ACC112 (cell line): ENCODE measurements at regions not wholly inside any gene's neighbourhood (a gene's known extent, or its start where the extent isn't known, plus 50 kb on each side); places are given as distances from the start of the nearest gene placed in this dataset.

ENCODE experiments used
- H2AFZ ChIP-seq: fragments of 200-600 bp; sonication (generic); one replicate; pipeline ENCODE4 v1.6.0; 2017; ENCODE audit warnings: antibody characterized with exemption, low read length; ENCODE audit not compliant: unreplicated experiment
- H3K27ac ChIP-seq: fragments of 200-600 bp; sonication (generic); 2 replicates; pipeline ENCODE4 v1.5.1; 2014; ENCODE audit warnings: low read depth, mild to moderate bottlenecking, antibody characterized with exemption, low read length, moderate library complexity
- H3K27me3 ChIP-seq: fragments of 200-600 bp; sonication (generic); 2 replicates; pipeline ENCODE4 v1.6.1; 2014; ENCODE audit warnings: mild to moderate bottlenecking, antibody characterized with exemption, low read length, moderate library complexity, mixed read lengths; ENCODE audit not compliant: insufficient read depth
- H3K36me3 ChIP-seq: fragments of 200-600 bp; sonication (generic); 2 replicates; pipeline ENCODE4 v1.6.1; 2016; ENCODE audit warnings: mild to moderate bottlenecking, antibody characterized with exemption, low read length, moderate library complexity, mixed read lengths; ENCODE audit not compliant: insufficient read depth
- H3K4me1 ChIP-seq: fragments of 200-600 bp; sonication (generic); one replicate; pipeline ENCODE4 v1.6.1; 2016; ENCODE audit warnings: low read length, mixed read lengths; ENCODE audit not compliant: insufficient read depth, unreplicated experiment, control insufficient read depth
- H3K4me3 ChIP-seq: fragments of 200-600 bp; sonication (generic); 2 replicates; pipeline ENCODE4 v1.5.1; 2014; ENCODE audit warnings: mild to moderate bottlenecking, low read depth, low read length
- H3K79me2 ChIP-seq: fragments of 200-600 bp; sonication (generic); one replicate; pipeline ENCODE4 v1.6.0; 2016; ENCODE audit warnings: low read length; ENCODE audit not compliant: control insufficient read depth, unreplicated experiment, insufficient read depth

DNA sequence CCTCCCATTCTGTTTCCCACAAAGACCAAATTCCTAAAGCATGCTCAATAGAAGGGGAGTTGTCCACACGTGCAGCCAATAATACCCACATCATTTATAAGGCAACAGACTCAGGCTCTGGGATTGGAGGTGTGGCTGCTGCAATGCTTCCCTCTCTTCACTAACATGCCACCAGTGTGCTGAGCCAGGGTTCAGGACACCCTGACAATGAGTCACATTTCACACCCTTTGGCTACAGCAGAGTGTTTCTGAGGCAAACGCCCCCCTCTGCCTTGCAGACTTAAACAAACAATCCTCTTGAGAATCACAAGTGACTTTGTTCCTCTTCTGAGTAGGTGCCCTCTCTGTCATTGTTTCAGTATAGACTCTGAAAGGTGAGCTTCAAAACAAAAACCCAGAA, 189.3 kb upstream of the TLE4 start:
- Histone ChIP-seq H3K4me3 (no peak overlapping the region), H3K79me2 (no peaks in the 10 kb centered on the region), H2AFZ (no peak overlapping the region), H3K27ac (no peak overlapping the region), H3K27me3 (no peaks in the 10 kb centered on the region), H3K36me3 (no peaks in the 10 kb centered on the region), H3K4me1 (no peaks in the 10 kb centered on the region)

DNA sequence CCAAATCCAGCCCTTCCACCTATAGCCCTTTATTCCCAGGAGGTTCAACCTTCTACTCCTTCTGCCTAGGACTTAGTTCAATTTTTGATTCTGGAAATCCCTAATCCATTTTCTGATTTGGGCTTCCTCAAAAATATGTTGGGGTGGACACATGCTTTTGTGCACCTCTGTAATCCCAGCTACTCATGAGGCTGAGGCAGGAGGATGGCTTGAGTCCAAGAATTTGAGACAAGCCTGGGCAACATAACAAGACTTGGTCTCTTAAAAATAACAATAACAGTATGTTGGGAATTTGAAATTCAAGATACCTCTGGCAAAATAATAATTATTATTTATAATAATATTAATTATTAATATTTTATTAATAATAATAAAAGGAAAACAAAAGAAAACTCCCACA, 188.7 kb upstream of the TLE4 start:
- Histone ChIP-seq H3K4me1 (no peaks in the 10 kb centered on the region), H3K27me3 (no peaks in the 10 kb centered on the region)

DNA sequence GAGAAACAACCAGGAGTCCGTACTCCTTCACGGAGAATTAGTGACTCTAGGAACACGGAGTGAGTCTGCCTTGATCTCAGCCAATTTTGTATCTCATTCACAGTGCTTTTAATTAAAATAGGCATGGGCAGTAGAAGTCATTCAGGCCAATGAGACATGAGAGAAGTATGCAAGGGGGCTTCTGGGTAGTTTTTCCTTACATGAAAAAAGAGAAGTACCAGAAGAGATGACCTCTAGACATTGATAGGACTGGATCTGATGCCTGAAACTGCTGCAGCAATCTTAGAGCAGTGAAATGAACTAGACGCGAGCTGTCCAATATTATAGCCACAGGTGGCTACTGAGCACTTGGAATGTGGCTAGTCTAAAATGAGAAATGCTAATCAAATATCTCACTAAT, 187.7 kb upstream of the TLE4 start:
- no peaks in the 10 kb centered on the region for H3K79me2 ChIP-seq
- no peak overlapping the region for H2AFZ ChIP-seq
- no peak overlapping the region for H3K27ac ChIP-seq
- no peaks in the 10 kb centered on the region for H3K36me3 ChIP-seq
- H3K4me1 ChIP-seq = no peaks in the 10 kb centered on the region
- H3K4me3 ChIP-seq = no peak overlapping the region
- H3K27me3 ChIP-seq = no peaks in the 10 kb centered on the region

More for the DNA sequence above, 188.7 kb upstream of the TLE4 start:
- Histone ChIP-seq H3K27ac (no peak overlapping the region), H2AFZ (no peak overlapping the region), H3K4me3 (no peak overlapping the region), H3K79me2 (no peaks in the 10 kb centered on the region), H3K36me3 (no peaks in the 10 kb centered on the region)

DNA sequence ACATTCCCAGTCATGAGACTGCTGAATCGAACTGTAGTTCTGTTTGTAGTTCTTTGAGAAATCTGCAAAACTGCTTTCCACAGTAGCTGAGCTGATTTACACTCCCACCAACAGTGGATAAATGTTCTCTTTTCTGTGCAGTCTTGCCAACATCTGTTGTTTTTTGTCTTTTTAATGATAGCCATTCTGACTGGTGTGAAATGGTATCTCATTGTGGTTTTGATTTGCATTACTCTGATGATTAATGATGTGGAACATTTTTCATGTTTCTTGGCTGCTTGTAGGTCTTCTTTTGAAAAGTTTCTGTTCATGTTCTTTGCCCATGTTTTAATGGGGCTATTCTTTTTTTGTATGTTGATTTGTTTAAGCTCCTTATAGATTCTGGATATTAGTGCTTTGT, 187.3 kb upstream of the TLE4 start:
- Histone ChIP-seq H3K4me3 (no peak overlapping the region), H2AFZ (no peak overlapping the region), H3K36me3 (no peaks in the 10 kb centered on the region), H3K27ac (no peak overlapping the region), H3K79me2 (no peaks in the 10 kb centered on the region), H3K27me3 (0 out of 2 replicates have a peak, but pooled peaks cover 3% of the 10 kb centered on the region), H3K4me1 (no peaks in the 10 kb centered on the region)

DNA sequence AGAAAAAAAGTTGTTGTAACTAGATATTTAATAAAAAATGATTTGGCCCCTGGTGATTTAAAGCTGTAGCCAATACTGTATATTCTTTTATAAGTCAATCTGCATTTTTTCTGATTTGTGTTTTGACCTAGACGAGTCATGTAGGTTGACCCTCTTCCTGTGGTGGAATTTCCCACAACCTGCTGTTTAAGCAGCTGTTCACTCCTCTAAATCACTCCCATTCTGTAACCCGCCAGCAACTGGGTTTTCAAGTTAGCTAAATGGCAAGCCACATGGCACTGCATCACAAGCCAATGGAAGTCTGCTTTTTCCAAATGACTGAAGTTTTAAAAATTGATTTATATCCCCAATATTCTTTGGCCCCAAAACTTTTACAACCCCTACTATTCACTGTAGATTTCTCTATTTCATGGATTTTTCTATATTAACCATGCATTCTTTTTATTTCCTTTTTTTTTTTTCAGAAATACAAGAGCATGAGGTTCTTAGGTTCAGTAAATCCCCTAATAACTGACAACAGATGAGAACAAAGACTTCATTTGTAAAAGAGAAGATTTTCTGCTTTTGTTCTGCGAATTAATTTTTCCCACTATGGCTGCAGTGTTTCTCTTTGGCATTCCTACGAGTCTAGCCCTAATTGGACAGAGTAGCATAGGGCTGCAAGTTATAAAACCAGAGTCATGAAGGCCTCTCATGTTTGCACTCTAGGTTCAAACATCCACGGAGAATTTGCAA, 184.5 kb upstream of the TLE4 start:
- Histone ChIP-seq H2AFZ (no peak overlapping the region), H3K4me3 (no peak overlapping the region), H3K27ac (no peak overlapping the region), H3K79me2 (no peaks in the 10 kb centered on the region), H3K27me3 (0 out of 2 replicates have a peak, but pooled peaks cover 3% of the 10 kb centered on the region), H3K36me3 (no peaks in the 10 kb centered on the region), H3K4me1 (no peaks in the 10 kb centered on the region)

DNA sequence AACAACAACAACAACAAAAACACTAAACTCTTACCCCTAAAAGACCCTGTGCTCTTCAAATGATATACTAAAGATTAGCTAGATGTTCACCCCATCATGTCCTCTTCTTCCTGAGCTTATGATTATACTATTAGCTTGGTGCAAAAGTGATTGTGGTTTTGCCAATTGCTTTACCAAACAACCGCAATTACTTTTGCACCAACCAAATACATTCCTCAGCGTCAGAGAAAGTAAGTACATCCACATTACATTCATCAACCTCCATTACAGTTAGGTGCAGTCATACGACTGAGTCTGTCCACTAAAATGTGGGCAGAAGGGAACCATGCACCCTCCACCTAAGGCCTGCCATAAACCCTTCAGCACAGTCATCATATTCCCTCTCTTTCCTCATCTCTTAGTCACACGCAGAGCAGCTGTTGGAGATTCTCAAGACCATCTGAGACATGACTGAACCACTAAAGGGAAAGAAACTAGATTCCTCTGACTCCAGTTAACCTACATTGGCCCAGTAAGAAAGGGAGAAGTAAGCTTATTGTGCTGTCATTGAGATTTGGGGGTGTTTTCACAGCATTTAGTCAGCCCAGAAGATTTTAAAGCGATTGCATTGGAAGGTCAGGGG, 181.6 kb upstream of the TLE4 start:
- Histone ChIP-seq H3K36me3 (no peaks in the 10 kb centered on the region), H3K4me3 (no peak overlapping the region), H3K27me3 (0 out of 2 replicates have a peak, but pooled peaks cover 3% of the 10 kb centered on the region), H3K27ac (no peak overlapping the region), H3K79me2 (no peaks in the 10 kb centered on the region), H2AFZ (no peak overlapping the region), H3K4me1 (no peaks in the 10 kb centered on the region)

DNA sequence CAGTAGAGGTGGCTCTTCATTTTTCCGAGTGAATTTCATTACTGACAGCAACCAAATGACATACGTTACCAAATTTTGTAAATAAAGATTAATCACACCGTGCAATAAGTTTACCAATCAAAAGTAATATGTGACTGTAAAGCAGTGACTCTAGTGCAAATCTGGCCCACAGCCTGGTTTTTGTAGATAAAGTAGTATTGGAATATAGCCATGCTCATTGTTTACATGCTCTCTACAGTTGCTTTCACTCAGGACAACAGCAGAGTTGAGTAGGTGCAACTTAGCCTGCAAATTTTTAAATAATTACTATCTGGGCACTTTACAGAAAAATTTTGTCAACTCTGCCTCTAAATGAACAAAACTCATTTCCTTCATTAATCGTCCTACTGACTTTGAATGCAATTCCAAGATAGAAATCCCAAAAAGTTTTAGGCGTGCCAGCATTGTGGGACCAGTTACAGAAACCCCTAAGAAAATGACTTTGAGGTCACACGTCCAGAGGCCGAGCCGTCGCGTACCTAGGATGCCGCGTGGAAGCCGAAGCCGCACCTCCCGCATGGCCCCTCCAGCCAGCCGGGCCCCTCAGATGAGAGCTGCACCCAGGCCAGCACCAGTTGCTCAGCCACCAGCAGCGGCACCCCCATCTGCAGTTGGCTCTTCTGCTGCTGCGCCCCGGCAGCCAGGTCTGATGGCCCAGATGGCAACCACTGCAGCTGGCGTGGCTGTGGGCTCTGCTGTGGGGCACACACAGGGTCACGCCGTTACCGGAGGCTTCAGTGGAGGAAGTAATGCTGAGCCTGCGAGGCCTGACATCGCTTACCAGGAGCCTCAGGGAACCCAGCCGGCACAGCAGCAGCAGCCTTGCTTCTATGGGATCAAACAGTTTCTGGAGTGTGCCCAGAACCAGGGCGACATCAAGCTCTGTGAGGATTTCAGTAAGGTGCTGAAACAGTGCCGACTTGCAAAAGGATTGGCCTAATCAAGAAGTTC, 180.7 kb upstream of the TLE4 start:
- Histone ChIP-seq H3K27ac (no peak overlapping the region), H3K36me3 (no peaks in the 10 kb centered on the region), H3K27me3 (0 out of 2 replicates have a peak, but pooled peaks cover 3% of the 10 kb centered on the region), H2AFZ (no peak overlapping the region), H3K79me2 (no peaks in the 10 kb centered on the region), H3K4me3 (no peak overlapping the region), H3K4me1 (no peaks in the 10 kb centered on the region)

DNA sequence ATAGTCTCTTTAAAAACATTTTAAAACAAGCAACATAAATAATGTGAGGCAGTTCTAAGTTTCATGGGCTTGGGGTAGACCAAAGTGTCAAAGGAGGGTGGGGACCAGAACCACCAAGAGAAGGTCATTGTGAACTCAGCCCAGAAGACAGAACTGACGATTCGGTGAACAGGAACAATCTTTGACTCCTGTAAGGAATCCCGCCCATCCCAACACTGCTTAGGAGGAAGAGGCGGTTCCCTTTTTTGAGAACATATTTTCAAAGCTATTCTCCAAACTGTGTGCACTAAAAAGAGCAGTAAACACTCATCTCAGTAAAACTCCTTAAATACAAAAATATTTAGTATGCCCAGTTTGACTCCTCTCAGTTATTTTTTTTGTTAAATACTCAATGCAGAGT, 176.5 kb upstream of the TLE4 start:
- no peaks in the 10 kb centered on the region for H3K79me2 ChIP-seq
- no peaks in the 10 kb centered on the region for H3K36me3 ChIP-seq
- H3K27me3 ChIP-seq = 0 out of 2 replicates have a peak, but pooled peaks cover 6% of the 10 kb centered on the region
- H3K4me3 ChIP-seq = no peak overlapping the region
- H3K4me1 ChIP-seq = no peaks in the 10 kb centered on the region
- no peak overlapping the region for H2AFZ ChIP-seq
- no peak overlapping the region for H3K27ac ChIP-seq

DNA sequence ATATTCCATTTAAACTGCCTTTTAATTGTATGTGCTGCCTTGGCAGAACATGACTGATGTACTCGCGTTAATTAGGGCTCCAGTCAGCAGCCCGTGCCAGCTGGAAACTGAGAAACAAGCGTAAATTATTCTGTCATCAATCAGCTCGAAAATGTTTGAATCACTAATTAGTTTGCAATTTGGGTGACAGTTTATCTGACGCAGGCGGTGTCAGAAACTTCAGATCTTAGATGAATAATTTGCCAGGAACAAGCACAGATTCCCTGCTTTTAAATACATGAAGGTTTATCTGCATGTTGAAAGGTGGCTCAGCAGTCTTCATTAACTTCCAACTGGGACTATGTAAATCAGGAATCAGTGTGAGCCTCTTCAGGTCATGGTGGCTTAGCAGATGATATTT, 176.0 kb upstream of the TLE4 start:
- 0 out of 2 replicates have a peak, but pooled peaks cover 6% of the 10 kb centered on the region for H3K27me3 ChIP-seq
- H3K4me1 ChIP-seq = no peaks in the 10 kb centered on the region
- no peaks in the 10 kb centered on the region for H3K36me3 ChIP-seq
- H3K4me3 ChIP-seq = no peak overlapping the region
- H3K27ac ChIP-seq = no peak overlapping the region
- no peaks in the 10 kb centered on the region for H3K79me2 ChIP-seq
- no peak overlapping the region for H2AFZ ChIP-seq

DNA sequence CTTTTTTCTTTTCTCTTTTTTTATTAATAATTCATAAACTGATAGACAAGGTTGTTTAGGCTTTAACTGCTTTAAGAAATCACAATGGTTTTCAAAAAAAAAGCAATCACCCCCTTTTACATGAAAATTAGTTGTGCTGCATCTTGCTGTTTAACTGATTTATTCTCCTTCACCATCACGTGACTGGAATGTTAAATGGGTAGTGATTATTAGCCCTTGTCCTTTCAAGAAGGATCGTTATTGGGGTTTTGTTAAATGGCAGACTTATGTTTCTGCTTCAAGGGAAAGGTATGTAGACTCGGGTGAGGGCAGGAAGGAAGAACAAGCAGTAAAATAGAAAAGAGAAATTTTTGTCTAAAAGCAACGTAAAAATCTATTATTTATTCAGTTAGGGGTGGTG, 175.6 kb upstream of the TLE4 start:
- Histone ChIP-seq H3K4me3 (no peak overlapping the region), H3K4me1 (no peaks in the 10 kb centered on the region), H3K27ac (no peak overlapping the region), H3K79me2 (no peaks in the 10 kb centered on the region), H3K27me3 (0 out of 2 replicates have a peak, but pooled peaks cover 6% of the 10 kb centered on the region), H3K36me3 (no peaks in the 10 kb centered on the region), H2AFZ (no peak overlapping the region)
